HG03045 (cell line): ENCODE measurements at regions not wholly inside any gene's neighbourhood (a gene's known extent, or its start where the extent isn't known, plus 50 kb on each side); places are given as distances from the start of the nearest gene placed in this dataset.

ENCODE experiments used
- ATAC-seq: cut with Tn5 transposase; IDR thresholded peaks from one replicate; pipeline ENCODE4 v1.9.1; 2021; ENCODE audit warnings: mild to moderate bottlenecking, moderate library complexity; ENCODE audit not compliant: unreplicated experiment

DNA sequence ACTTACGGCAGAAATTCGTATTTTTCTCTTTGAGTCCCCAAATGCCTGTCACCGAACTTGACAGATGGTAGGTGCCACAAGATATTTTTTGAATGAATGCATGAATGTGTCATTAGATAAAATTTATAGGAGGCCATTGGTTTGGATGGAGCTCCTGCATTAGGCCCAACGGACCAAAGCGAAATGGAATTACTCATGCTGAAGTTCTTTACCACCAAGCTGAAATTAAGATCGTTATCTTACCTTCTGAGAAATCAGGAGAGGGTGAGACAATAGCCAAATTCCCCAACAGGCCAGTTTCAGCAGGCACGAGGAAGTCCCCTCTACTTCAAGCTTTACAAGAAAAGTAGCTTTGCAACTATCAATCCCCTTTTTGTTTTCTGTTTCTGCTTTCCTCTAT lies 452.5 kb upstream of the ARGLU1 start:
- no peak for ATAC-seq

DNA sequence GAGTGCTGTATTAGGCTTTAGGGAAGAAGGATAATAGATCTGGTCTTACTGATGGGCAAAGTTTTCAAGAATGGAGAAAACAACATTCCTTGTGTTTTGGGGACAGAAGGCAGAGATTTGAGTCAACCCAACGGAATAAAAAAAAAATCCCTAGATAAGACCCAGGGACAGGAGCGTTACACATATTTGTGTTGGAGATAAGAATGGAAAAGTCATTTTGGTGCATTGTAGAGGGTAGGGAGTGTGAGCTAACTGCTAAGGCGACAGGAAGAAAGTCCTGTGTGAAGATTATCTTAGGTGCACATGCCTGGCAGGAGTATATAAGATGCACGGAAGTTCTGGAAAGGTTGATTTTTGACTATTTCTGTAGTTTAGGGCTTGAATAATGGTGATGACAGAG lies 450.3 kb upstream of the ARGLU1 start:
- ATAC-seq, result no peak

DNA sequence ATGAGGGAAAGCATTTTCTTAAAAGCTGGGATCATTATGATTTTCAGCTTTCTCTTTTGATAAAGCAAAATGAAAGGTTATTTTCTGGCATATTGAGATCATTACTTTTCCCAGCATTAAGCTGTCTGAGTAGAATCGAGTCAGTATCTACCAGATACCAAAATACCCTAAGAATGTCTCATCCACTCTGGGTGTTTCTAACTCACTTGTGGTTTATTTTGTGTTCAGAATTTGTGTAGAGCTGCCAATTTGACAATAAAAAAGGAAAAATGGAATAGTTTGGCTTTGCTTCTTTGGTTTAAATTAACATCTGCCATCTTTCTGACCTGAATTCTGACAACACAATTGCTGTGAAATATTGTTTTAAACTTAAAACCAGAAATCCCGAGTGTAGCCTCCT lies 438.7 kb upstream of the ARGLU1 start:
- ATAC-seq, result no peak

DNA sequence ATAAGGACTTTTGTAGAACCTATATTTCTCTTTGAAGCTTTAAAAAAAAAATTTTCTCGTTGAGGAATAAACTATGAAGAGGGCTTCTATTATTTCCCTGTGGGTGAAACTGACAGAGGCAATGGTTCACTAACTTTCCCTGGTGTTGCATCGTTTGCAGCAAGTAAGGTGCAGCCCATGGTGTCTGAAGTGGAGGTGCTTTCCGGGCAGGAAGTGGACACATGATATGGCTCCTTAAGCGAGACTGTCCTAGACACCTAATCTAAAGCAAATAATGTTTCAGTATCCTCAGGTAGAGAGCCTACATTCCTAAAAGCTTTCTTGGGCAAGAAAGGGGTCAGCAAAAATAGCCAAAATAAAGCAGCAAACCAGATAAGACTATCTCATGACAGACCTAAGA lies 437.6 kb upstream of the ARGLU1 start:
- ATAC-seq, result no peak

DNA sequence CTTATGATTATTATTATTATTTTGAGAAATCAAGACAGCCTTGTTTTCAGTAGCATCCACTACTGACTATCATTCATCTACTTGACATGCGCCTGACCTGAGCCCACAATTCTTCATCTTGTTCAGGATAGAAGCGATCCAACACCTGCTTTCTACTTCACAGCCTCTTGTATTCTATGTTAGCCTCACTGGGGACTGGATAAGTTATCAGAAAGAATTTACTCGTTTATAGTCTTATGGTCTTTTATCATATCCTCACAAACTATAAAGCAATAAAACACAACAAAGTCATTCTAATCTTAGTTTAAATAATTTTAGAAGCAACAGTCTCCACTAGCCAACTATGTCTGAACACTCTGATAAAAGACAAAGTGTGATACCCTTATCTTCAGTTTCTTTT lies 436.0 kb upstream of the ARGLU1 start:
- ATAC-seq, result no peak

DNA sequence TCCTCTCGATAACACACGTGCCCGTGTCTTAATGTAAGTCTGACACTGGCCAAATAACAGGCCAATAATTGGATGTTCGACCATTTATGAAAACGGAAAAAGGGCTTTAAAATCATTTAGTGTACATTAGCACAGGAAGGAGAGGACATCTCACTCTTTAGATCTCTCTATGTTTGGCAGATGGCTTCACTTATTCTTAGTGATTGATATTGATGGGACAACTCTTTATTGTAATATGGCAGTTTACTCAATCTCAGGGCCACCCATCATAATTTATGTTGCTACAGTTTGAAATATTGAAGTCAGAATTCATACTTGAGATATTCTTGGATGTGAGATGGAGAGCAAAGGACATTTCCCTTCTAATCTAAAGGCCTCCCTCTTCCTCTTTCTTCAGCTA lies 430.7 kb upstream of the ARGLU1 start:
- ATAC-seq, result no peak

DNA sequence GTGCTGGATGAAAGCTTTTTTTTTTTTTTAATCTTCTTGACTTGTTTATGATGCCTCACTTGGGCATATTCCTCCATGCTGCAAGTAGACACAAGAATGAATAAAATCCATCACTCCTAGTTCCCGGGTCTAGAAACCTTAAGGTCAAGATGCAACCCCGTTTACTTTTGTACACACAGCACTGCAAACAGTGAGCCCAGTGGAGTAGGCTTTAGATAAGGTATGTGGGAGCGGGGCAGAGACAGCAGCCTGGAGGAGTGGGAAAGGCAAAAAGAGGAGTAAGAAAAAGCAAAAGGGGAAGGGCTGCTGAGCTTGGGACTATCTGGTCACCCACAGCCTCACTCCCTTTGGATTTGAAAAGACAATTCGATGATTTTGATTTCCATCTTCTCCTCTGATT lies 429.8 kb upstream of the ARGLU1 start:
- ATAC-seq, result no peak

DNA sequence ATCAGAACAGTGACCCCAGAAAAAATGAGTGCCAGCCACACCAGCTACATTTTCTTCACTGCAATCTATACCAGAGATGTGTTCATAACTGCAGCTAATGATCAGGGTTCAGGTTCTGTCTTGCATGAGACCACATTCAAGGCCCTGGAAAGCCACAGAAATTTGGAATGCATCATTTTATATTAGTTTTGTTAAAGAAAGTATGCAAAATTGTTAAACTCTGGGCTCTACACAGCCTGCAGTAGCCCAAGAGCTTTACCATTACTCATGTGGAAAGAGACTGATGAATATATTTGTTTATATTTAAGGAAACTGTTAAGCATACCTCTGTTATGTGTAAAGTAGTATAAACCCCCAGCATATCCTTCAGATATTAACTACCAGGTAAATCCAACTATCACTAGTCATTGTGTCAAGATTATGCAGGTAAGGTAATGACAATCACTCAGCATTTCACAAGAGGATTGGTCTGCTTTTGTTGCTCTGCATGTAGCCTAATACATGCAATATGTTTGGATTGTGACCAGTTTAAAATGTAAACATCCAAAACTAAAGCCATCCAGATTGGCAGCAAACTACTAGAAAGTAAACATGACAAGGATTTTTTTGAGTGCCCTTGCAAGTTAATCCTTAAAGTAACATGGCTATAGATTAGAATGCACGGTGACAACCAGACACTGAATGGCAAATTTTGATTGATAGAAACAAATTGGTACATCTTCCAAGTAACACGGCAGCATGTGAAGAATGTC lies 429.1 kb upstream of the ARGLU1 start:
- ATAC-seq, result no peak

DNA sequence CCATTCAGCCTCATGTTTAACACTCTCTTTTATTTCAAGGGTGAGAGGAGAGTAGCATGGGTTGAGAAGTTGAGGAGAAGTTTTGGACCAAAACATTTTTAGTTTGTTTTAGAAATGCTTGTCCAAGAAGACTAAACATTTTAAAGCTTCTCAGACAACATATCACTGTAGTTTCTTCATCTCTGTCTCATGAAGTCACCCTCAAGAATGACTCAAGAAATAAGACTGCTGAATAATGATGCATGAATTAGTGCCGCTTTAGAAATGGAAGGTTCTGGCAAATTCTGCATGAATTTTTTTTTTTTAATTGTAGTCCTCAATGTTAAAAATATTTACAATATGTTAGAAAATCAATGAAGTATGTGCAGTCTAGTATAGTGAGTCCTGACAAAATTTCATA lies 422.7 kb upstream of the ARGLU1 start:
- ATAC-seq, result no peak

DNA sequence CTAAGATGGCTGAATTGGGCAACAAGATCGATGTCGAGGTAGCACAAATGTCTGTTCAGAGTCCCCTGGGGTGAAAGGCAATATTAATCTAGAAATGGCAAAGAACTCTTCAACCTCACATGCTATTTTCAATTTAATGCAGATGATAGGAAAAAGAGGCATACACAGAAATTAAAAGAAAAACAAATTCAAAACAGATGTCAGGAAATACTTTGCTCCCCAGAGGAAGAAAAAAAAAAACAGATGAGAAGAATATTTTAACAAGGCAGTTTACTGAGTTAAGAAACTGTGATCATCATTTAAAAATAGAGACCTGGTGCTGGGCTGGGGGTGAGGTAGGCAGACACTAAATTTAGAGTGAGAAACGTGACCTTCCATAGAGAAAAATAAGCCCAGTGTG lies 421.9 kb upstream of the ARGLU1 start:
- ATAC-seq, result no peak

DNA sequence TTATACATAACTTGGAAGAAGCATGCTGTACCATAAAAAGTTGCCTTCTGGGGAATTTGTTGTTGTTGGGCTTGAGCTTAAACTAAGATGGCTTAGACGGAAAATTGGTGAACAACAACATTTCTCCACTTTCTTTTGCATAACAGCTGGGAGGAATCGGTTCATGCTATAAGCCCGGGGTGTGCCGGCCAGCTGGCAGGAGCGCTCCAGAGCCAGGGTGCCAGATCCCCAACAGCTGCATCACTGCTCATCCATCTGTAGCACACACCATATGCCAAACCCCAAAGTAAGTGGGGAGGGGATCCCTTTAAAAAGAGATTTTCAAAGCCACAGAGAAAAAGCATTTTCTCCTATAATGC lies 419.5 kb upstream of the ARGLU1 start:
- ATAC-seq, result no peak

DNA sequence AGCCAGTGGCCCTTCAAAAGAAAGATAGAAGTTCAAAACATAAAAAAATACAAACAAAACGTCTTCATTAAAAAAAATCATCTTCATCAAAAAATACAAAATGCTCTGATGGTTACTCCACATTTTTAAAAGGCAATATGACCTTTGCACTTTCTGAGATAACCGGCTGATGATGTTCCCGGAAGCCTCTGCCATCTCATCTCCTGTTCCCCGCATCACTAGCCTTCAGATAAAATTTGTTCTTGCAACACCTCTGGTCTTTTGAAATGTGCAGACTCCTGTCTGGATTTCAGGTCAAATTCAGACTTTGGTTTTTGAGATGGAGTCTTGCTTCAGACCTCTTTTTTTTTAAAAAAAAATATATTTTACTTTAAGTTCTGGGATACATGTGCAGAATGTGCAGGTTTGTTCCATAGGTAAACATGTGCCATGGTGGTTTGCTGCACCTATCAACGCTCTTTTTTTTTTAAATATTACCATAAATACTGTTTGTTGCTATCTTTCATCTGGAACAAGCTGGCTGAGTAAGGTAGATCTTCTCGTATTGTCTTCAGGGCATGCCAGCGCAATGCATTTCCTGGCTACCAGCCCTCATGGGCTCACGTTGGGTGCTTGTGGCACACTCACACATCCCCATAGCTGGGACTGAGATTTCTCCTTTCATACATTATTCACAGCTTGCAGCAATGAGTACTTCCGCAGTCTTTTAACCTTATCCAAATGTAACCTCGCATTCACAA lies 418.9 kb upstream of the ARGLU1 start:
- no peak for ATAC-seq

DNA sequence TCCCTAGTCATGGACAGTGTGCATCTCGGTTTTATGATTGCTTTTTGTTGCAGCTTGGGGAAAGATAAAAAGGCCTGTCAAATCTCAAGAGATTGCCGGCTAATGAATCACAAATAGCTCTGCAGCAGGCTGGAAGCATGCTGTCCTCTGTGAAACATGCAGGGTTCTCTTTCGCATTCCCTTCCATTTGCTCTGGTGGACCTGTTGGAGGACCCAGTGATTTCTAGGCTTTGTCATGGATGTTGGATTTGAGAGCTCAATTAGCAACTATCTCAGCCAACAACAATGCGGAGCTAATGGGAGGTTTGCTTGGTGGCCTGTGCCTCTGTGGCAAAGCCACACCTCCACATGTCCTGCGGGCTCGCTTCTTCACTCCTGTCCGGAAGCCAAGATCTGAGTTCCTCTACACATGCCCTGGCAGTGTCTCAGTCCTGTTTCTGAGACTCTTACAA lies 418.1 kb upstream of the ARGLU1 start:
- ATAC-seq, result no peak

DNA sequence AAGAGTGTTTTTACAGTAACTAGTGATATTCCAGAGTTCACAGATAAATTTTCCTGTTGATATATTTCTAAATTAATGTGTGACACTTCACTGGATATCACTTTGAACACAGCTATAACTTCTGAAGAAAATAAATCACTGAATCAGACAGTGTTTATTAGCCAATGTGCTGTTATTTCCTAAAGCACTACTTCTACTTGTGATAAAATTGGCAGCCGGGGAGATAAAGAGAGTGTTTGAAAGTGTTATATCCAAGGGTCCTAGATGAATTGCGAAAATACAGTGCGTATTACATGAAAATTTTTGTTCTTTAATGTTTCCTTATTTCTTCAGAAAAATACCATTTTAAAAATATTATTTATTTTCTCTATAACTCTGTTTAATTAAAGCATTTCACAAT lies 417.5 kb upstream of the ARGLU1 start:
- no peak for ATAC-seq

DNA sequence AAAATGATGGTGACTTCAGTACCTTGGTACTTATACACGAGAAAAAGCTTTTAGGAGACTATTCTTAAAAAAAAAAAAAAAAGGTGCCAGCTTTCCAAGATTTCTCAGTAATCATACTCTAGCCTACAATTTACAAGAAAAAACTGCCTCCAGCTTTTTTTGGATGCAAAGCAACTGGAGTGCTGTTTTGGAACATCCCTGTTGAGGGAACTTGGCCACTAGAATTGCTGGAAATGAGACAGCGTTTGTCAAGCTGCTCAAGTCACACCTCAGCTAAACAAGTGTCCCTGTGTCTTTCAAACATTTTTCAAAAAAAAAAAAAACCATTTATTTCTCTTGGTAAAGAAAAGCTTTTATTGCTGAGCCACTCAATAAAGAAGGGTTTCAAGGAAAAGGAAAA lies 413.1 kb upstream of the ARGLU1 start:
- ATAC-seq, result no peak

DNA sequence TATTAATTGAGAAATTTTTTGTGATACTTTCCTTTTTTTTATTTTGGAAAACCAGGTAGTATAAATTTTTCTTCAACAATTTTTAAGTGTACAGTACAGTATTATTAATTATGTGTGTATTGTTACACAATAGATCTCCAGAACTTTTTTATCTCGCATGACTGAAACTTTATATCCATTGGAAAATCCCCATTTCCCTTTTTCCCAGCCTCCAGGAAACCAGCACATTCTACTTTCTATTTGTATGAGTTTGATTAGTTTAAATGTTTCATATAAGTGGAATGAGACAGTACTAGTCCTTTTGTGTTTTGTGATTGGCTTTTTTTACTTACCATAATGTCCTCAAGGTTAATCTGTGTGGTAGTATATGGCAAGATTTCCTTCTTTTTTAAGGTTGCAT lies 399.5 kb upstream of the ARGLU1 start:
- ATAC-seq, result no peak

DNA sequence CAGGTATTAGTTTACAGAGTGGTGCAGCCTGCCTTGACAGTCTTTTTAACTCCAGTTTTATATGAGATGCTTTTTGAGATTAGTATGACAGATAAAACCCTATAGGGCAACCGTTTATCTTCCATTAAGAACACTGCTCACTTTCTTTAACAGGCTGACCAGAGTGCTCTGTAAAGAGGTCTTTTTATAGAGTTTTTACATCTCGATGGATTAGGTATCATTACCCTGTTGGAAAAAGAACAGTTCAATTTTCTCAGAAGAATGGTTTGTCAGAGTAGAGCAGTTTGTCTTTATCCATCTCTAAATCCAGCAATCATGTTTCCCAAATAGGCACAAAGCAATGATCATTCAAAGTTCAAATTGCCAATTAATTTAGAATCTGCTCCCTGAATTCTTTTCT lies 395.2 kb upstream of the ARGLU1 start:
- no peak for ATAC-seq

DNA sequence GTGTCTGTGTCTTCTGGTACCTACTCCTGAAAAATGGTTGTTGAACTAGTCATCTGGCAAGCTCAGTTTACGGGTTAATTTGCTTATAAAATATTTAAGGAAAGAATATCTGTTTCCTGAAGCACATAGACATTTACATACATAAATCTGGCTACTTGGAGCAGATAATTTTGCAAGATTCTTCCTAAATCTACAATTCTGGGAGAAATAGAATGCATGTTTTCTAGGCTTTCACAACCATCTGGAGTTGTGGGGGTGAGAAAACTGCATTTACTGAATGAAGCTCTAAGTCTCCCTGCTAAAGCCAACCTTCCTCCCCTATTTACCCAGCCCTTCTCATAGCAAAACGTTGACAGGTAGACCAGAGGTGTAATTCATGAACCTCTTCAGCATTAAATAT lies 393.7 kb upstream of the ARGLU1 start:
- no peak for ATAC-seq

DNA sequence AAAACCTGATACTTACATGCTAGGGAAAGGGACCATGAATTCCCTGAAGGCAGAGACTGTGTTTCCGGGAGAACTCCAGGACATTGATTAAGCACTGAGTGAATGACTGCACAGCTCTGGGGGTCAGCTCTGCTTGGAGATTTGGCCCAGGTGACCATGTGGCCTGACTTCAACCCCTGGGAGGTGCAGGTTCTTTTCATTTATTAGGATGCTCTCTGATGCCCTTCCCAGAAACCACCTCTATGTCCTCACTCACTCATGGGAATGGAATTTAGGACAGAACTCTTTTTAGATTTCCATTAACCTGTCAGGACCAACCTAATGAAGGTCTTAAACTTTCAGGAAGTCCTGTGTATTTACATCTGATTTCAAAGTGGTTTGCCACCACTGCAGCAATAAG lies 393.3 kb upstream of the ARGLU1 start:
- ATAC-seq, result no peak

DNA sequence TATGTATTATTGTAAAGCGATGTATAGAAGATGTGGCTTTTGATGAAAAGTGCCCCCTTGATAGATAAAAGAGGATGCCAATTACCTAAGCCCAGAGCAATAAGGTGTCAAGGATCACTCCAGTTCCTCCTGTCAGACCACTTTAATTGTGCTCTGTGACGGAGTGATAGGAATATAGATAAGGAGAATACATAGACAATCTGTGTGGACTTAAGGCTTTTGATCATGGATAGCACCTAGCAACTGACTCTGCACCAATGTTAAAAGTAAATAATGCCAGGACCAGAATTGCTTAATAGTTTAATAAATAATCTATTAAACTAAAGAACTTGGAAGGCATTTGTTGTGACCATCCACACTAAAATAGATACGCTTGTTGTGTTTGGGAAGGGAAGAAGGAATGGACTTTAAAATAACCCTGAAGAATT lies 390.7 kb upstream of the ARGLU1 start:
- no peak for ATAC-seq

DNA sequence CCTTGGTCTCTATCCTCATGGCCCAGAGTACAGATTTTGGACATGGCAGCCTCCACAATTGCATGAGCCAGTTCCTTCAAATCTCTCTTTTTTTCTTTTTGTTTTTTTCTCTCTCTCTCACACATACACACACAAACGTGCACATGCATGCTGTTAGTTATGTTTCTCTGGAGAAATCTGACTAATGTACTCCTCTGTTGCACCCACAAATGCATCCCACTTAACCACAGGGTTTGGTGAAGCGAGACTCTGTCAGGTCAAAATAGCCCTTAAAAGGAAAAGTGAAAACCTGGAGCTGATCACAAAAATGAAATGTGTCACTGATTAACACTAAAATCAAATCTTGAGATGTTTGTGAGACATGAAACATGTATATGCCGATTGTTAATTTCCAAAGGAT lies 374.6 kb upstream of the ARGLU1 start:
- ATAC-seq, result no peak

DNA sequence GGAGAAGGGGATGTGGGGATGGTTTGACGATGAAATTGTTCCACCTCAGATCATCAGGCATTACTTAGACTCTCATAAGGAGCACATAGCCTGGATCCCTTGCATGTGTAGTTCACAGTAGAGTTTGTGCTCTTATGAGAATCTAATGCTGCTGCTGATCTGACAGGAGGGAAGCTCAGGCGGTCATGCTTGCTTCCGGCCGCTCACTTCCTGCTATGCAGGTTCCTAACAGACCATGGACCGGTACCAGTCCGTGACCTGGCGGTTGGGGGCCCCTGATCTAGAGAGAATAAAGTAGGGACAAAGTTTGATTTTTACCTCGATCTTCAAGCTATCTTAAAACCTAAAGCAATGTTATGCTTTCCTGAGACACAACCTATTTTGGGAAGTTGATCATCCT lies 373.8 kb upstream of the ARGLU1 start:
- ATAC-seq, result no peak

DNA sequence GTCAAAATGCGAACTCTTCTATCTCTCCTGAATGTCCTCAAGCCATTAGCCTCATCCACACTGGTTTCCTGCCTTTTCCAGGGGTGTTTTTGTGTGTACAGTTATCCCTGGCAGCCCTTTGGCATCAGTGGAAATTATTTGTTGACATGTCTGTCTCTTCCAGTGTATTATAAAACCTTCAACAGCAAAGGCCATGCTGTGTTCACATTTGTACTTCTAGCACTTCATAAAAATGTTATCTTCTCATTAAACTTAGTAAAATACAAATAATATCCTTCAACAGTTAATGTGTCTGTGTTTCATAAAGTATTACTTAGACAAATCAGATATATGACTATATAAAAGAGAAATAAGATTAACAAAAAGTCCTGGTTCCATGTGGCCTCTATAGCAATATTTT lies 359.5 kb upstream of the ARGLU1 start:
- ATAC-seq, result no peak
